ENCODE measurements at regions not wholly inside any gene's neighbourhood (a gene's known extent, or its start where the extent isn't known, plus 50 kb on each side); places are given as distances from the start of the nearest gene placed in this dataset.
"Not testable (repeated sequence)": the region's sequence is repeated elsewhere in the genome, so short reads cannot be mapped to it uniquely, and the experiment has no call there.

DNA sequence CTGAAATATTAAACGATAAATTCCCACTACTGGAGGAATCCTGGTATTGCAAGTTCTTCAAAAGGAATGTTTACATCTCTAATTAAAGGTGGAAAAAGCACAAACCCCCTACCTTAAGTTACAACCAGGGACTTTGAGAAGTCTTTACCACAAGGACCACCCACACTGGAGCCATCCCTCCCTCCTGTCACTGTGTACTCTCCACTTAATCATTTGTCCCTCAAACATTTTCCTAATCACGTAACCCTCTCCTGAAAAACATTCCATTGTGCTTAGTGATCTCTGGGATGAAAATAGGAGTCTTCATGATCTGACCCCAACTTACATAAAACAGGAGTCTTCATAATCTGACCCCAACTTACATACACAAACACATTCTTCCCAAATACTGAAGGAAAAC lies 85.7 kb downstream of the SUCLG1 start:
- no peak for DNase-seq

- DNase-seq: no peak
These were observed 96.5 kb downstream of the SUCLG1 start for GRCh38 chr2:84362541-84362940.

GRCh38 chr2:84338069-84338468 lies 121.0 kb downstream of the SUCLG1 start:
- DNase-seq: no peak

DNA sequence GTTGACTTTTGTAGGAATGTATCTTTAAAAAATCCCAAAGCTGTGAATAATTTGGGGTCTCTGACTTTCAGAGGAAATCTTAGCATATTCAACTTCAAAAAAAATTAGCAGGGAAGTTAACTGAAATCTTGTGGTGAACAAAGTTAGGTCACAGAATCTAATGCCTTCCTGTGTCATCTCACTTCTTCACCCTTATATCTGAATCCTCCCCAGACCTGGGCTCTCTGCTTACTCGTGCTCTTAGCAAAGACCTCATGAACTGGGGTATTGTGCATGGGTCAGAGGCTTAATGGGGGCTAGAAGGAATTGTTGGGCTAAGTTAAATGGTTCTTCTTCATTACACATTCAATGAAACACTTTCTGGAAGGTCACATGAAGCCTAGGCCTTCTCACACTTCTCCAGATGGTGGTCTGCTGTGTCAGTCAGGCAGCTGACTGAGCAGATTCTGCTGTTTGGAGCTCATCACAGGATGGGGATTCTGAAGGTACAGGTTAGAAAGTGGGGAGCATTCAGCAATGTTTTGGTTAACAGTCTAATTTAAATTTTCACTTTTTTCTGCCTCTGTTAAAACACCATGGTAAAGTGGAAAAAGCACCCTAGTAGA lies 131.3 kb downstream of the SUCLG1 start:
- no peak for DNase-seq

DNA sequence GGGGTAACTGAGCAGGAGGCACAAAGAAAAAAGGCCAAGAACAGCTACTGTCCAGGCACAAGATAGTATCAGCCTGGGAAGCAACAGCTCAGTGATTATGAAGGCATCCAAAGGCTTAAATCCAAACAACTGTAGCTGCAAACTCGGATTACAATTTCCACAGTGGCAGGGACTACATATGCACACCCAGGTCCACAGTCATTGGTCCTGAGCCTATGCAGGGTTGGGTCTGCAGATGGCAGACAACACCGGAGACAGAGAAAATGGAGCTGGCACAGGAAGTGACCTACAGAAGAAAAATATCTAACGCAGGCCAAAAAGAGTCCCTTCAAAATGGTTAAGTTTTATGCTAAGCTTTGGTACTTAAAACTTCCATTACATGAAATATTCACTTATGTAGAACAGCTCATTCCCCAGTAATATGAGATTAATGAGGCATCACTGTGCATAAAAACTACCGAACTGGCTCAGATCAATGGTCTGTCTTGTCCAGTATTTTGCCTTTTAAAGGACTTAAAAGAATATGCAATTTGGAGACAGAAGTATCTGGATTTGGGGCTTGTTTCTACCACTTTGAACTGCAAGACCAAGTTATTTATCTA lies 132.1 kb downstream of the SUCLG1 start:
- no peak for DNase-seq

DNA sequence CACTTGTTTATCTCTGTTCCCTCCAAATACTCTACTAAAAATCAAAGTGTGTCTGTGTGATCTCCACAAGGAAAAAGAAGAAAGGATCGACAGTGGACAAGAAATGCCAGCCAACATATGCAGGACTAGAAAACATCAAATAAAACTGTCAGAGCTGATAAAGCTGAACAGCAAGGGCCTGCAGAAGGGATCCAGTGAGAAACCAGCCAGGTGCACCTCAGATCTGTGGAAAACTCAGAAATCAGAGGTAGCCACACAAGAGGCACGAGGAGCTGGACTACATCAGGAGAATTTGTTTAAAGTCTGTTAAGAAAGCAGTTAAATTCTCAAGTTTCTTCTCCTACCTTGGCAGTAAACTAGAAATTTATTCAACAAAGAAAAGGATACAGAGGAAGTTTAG lies 135.2 kb downstream of the SUCLG1 start:
- DNase-seq: no peak

DNA sequence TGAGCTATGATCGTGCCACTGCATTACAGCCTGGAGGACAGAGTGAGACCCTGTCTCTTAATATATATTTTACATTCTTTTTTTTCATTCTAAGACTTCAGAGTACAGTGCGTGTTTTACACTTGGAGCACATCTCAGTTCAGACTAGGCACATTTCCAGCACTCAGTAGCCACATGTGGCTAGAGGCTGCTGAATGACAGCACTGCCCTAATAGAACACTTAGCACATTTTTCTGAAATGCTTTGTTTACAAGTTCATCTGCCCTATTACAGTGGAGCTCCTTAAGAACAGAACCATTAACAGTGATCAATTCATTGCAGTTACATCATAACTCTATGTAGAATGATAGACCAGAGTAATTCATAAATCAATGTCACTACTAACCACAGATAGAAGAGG lies 138.1 kb downstream of the SUCLG1 start:
- DNase-seq: no peak

GRCh38 chr2:84319581-84319980 lies 139.5 kb downstream of the SUCLG1 start:
- no peak for DNase-seq

- no peak for DNase-seq
These were observed 141.9 kb downstream of the SUCLG1 start for GRCh38 chr2:84317135-84317534.

DNA sequence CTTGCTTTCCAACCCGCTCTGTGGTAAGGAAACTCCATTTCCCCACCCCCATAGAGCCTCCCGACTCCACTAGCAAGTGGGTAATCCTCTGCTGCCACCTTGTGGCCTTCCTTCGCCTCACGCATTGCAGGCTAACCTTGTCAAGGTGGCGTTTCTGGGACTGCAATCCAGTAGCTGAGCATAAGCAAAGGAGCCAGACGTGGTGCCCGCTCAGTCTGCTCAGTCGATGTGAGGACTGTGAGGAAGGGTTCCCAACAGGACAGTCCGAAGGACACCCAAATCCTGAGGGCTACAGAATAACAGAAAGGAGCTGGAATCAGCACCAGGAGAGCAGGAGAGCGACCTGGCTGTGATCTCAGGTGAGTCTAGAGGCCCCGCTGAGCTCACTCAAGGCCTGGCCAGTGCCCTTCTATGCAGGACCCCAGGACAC lies 144.2 kb downstream of the SUCLG1 start:
- DNase-seq: peak; percentile 86

DNA sequence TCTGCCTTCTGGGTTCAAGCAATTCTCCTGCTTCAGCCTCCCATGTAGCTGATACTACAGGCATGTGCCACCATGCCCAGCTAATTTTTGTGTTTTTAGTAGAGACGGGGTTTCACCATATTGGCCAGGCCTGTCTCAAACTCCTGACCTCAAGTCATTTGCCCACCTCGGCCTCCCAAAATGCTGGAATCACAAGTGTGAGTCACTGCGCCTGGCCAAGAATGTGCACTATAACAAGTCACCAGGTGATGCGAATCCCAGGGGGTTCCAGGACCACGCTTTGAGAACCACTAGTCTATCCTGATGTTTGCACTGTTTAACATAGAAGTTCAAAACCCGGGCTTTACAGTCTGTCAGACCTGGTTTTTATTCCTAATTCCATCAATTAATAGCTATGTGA lies 144.8 kb downstream of the SUCLG1 start:
- no peak for DNase-seq

DNA sequence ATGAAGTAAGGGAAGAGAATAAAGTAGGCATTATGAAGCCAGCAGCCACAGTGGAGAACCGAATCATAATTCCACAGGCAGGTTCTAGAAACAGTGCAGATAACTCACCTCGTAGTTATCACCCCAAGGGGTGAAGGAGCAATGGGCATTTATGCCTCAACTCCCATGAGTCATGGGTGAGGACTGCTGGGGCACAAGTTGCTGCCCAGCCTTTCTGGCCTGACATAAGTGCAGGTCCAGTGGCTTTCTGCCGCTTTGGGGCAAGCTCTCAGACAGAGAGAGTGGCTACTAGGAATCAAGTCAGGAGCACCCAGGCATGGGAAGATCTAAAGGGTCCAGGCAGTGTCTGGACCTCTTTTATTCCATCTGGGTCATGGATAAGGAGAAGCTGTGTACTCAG lies 149.8 kb downstream of the SUCLG1 start:
- DNase-seq: no peak

- DNase-seq: no peak
These were observed 152.7 kb downstream of the SUCLG1 start for GRCh38 chr2:84306361-84306760.

DNA sequence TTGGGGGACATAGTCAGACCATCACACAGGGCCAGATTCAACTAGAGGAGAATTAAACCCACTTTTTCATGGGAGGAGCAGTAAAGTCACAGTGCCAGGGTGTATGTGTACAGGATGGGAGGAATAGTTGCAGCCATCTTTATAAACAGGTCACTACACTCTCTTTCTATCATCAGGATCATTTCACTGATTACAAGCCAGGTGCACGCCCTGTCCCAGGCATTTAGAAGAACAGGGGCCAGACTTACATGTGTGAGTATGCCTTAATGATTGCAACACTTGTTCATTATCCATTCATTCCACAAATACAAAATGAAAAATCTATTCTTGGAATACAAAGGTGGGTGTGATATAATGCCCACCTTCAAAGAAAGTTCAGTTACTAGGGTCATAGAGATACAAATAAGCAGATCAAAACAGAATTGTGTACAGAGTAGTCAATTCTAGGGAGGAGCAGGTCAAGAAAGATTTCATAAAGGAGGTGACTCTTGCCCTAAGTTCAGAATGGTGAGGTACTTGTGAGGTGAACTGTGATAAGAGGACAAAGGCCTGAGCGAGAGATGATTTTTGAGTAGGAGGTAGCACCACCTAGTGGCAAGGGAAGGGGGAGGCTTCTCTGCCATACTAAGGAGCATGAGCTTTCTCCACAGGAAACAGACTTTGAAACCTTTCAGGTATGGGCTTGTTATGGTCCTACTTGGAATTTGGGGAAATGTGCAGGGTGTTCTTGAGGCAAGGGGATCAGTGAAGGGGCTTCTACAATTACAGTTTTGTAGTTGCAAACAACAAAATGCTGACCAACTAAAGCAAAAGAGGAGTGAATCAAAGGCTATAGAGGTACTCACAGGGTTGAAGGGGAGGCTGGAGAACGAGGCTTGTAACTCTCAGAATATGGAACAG lies 156.3 kb downstream of the SUCLG1 start:
- peak; percentile 70 for DNase-seq

DNA sequence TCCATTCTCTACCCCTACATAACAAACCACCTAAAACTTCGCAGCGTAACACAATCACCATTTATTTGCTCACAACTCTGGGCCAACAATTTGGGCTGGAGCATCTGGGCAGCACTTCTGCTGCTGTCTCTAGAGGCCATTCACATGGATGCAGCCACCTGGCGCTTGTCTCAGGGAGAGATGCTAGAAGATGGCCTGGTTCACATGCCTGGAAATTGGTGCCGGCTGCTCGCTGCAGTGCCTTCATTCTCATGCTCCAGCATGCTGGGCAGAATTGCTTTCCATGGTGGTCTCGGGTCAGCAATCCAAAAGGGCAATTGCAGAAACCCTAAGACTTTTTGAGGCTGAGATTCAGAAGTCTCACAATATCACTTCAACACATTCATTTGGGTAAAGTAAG lies 157.4 kb downstream of the SUCLG1 start:
- DNase-seq: no peak

DNA sequence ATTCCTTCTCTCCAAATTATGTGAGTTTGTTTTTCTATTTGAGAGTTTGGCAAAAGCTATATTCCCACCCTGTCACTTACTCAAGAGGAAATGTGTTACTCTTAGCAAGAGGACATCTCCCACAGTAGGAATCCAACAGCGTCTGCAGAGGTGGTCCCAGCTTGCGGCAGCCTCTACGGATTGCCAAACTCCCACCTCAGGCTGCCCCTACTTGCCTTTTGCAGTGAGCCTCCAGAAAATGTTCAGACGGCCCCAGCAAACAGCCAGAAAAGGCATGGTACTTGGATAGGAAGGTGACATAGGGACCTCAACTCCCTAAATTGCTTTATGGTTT lies 158.4 kb downstream of the SUCLG1 start:
- no peak for DNase-seq

GRCh38 chr2:84300001-84300695 lies 158.9 kb downstream of the SUCLG1 start:
- not testable (repeated sequence) for DNase-seq

DNA sequence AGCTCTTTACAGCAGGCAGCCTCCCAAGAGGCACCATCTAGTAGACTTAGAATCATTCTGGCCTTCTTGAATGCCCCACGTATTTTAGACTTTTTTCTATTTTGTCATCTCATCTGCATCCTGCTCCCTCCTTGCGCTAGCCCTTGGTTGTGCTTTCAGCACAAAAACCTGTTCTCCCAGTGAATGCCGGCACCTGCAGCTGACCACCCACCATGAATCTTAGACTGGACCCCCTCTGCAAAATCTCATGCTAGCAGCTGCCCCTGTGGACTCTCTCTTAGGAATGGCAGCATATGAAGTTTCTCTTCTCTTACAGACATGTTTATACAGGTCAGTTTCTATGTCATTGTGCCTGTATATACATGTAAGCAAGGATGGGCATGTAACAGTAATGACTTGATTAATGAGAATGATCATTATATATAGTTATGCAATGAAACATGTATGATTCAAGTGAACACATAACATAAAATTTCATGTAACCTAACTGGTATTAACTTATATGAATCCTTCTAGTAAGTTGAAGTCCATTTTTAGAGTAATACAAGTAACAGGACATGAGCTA lies 159.8 kb downstream of the SUCLG1 start:
- no peak for DNase-seq

DNA sequence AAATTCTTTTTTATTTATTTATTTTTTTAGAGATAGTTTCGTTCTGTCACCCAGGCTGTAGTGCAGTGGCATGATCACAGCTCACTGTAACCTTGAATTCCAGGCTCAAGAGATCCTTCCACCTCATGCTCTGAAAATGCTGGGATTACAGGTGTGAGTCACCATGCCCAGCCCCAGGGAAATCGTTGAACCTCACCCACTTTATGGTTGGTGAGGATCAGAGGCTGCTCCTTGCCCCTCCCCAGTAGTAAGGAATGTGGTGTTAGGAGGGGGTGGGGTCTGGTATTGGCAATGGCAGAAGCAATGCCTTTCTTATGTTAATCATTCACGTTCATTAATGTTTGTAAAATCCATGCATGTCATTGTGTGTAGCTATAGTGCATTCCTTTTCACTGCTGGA lies 161.9 kb downstream of the SUCLG1 start:
- DNase-seq: no peak

- DNase-seq: no peak
These were observed 165.2 kb downstream of the SUCLG1 start for GRCh38 chr2:84293791-84294380.

DNA sequence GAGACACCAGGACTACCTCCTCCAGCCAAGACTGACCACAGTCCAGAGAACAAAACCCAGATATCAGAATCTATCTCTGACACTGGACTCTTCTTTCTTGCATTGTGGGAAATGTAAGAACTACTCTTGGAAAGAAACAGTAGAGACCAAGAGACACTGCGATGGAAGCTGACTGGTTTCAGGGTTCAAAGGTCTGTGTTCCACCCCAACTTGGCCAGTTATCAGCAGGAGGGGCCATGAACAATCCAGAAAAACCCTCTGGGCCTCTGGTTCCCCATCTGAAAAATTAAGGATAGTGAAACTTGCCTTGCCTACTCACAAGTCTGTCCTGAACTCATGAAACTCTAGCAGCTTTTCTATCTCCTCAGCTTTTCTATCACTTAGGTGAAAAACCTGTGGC lies 166.5 kb downstream of the SUCLG1 start:
- no peak for DNase-seq

DNA sequence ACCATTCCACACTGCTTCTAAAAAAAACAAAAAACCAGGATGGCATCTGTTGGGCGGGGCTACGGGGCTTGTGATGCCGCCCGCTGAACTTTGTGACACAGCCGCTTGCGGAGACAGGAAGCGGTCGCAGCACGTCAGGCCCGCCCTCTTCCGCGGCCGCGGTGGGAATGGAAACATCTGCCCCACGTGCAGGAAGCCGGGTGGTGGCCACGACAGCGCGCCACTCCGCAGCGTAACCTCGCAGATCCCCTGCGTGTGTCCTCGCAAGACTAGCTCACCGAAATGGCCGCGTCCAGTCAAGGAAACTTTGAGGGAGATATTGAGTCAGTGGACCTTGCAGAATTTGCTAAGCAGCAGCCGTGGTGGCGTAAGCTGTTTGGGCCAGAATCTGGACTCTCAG lies 168.5 kb downstream of the SUCLG1 start:
- no peak for DNase-seq

Data from tongue (tissue), 1 donor.